Natural killer cell (primary cell): ENCODE measurements at regions not wholly inside any gene's neighbourhood (a gene's known extent, or its start where the extent isn't known, plus 50 kb on each side); places are given as distances from the start of the nearest gene placed in this dataset.
A peak's percentile ranks its signal among the peaks of the same experiment; 100 is the strongest.

ENCODE experiments used
- ATAC-seq, 3 donors: fragments of 150-1000 bp in 2 of 3; fragments of 200-7000 bp in 1 of 3; cut with Tn5 transposase; 1 replicate in 1 of 3; 2 replicates in 2 of 3; pipeline ENCODE4 v1.10.0; 2021; ENCODE audit warnings: mild to moderate bottlenecking in 2 of 3, moderate library complexity in 2 of 3
- DNase-seq, 2 donors: peaks; one replicate each; pipeline versions ENCODE4 v3.0.0 to v3.0.0-alpha.2; 2013 to 2021; ENCODE audit warnings: mixed read lengths in 1 of 2
- H3K27ac ChIP-seq: one replicate; pipeline ENCODE4 v1.5.1; 2013; ENCODE audit warnings: mild to moderate bottlenecking, low read length
- H3K27me3 ChIP-seq: one replicate; pipeline ENCODE4 v1.6.1; 2013; ENCODE audit warnings: low read length; ENCODE audit not compliant: control insufficient read depth, insufficient read depth
- H3K36me3 ChIP-seq: one replicate; pipeline ENCODE4 v1.6.1; 2013; ENCODE audit warnings: low read length; ENCODE audit not compliant: control insufficient read depth, insufficient read depth
- H3K4me1 ChIP-seq: one replicate; pipeline ENCODE4 v1.6.1; 2013; ENCODE audit warnings: low read length; ENCODE audit not compliant: control insufficient read depth, insufficient read depth
- H3K4me3 ChIP-seq: one replicate; pipeline ENCODE4 v1.5.1; 2013; ENCODE audit warnings: low read length
- H3K9me3 ChIP-seq: one replicate; pipeline ENCODE4 v1.6.1; 2013; ENCODE audit warnings: low read length; ENCODE audit not compliant: control insufficient read depth, insufficient read depth
- H3K27ac Mint-ChIP-seq, 2 donors: one replicate each; pipeline ENCODE4 v1.8.0; 2022; ENCODE audit warnings: mild to moderate bottlenecking in 2 of 2, mixed read lengths in 2 of 2, moderate library complexity in 1 of 2
- H3K27me3 Mint-ChIP-seq, 2 donors: one replicate each; pipeline ENCODE4 v1.8.0; 2022; ENCODE audit warnings: low read depth in 2 of 2, mixed read lengths in 2 of 2
- H3K36me3 Mint-ChIP-seq: one replicate; pipeline ENCODE4 v1.8.0; 2022; ENCODE audit warnings: mixed read lengths
- H3K4me1 Mint-ChIP-seq, 2 donors: one replicate each; pipeline ENCODE4 v1.8.0; 2022; ENCODE audit warnings: mixed read lengths in 2 of 2
- H3K4me3 Mint-ChIP-seq: one replicate; pipeline ENCODE4 v1.8.0; 2022; ENCODE audit warnings: mild to moderate bottlenecking, moderate library complexity, mixed read lengths
- H3K9me3 Mint-ChIP-seq, 2 donors: one replicate each; pipeline ENCODE4 v1.8.0; 2022; ENCODE audit warnings: mixed read lengths in 2 of 2
- WGBS: methylation state at CpG from one replicate; pipeline ENCODE4 v1.1.7; 2013; ENCODE audit warnings: missing lambda C conversion rate; ENCODE audit not compliant: insufficient coverage; 5-methylcytosine and 5-hydroxymethylcytosine counted together
- intact Hi-C: fragments of 100-400 bp; cut with micrococcal nuclease; formaldehyde crosslinking; loops from one replicate; pipeline ENCODE4 v1.14.2; 2022
- TF ChIP-seq, protein P1 (sequence below): fragments of 200-600 bp; IDR thresholded peaks from one replicate; pipeline ENCODE4 v1.8.0; 2022; ENCODE audit warnings: antibody characterized with exemption

GRCh38 chr19:30722761-30723160 lies 350.6 kb downstream of the ZNF536 start:
- TF ChIP-seq, protein P1, sequence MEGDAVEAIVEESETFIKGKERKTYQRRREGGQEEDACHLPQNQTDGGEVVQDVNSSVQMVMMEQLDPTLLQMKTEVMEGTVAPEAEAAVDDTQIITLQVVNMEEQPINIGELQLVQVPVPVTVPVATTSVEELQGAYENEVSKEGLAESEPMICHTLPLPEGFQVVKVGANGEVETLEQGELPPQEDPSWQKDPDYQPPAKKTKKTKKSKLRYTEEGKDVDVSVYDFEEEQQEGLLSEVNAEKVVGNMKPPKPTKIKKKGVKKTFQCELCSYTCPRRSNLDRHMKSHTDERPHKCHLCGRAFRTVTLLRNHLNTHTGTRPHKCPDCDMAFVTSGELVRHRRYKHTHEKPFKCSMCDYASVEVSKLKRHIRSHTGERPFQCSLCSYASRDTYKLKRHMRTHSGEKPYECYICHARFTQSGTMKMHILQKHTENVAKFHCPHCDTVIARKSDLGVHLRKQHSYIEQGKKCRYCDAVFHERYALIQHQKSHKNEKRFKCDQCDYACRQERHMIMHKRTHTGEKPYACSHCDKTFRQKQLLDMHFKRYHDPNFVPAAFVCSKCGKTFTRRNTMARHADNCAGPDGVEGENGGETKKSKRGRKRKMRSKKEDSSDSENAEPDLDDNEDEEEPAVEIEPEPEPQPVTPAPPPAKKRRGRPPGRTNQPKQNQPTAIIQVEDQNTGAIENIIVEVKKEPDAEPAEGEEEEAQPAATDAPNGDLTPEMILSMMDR, result no peak
- Histone ChIP-seq H3K4me1 (peaks cover 3% of the 10 kb centered on the region), H3K27ac (no peak overlapping the region), H3K36me3 (no peaks in the 10 kb centered on the region), H3K4me3 (no peak overlapping the region), H3K9me3 (no peaks in the 10 kb centered on the region), H3K27me3 (no peaks in the 10 kb centered on the region)
- 90% methylated on average over 9 of the region's 9 CpGs for WGBS
- no peak for DNase-seq
- H3K27ac Mint-ChIP-seq, result no peak overlapping the region
- H3K36me3 Mint-ChIP-seq, result no peaks in the 10 kb centered on the region
- ATAC-seq, result no peak
- no peaks in the 10 kb centered on the region for H3K9me3 Mint-ChIP-seq
- intact Hi-C loops, result no loop called here
- H3K4me3 Mint-ChIP-seq, result no peak overlapping the region
- H3K4me1 Mint-ChIP-seq, result peaks cover 4 to 15% of the 10 kb centered on the region in 2 donors
- peaks cover 0 to 8% of the 10 kb centered on the region in 2 donors for H3K27me3 Mint-ChIP-seq

GRCh38 chr19:30722186-30722585 lies 350.0 kb downstream of the ZNF536 start:
- Mint-ChIP-seq H3K4me3 (no peak overlapping the region), H3K36me3 (no peaks in the 10 kb centered on the region), H3K27me3 (peaks cover 0 to 8% of the 10 kb centered on the region in 2 donors), H3K4me1 (peaks cover 4 to 15% of the 10 kb centered on the region in 2 donors), H3K27ac (no peak overlapping the region), H3K9me3 (no peaks in the 10 kb centered on the region)
- Histone ChIP-seq H3K27me3 (no peaks in the 10 kb centered on the region), H3K4me3 (no peak overlapping the region), H3K27ac (no peak overlapping the region), H3K36me3 (no peaks in the 10 kb centered on the region), H3K4me1 (peaks cover 3% of the 10 kb centered on the region), H3K9me3 (no peaks in the 10 kb centered on the region)
- TF ChIP-seq, protein P1, result no peak
- WGBS, result 91% methylated on average over 8 of the region's 8 CpGs
- no peak for ATAC-seq
- intact Hi-C loops, result no loop called here
- DNase-seq, result no peak

DNA sequence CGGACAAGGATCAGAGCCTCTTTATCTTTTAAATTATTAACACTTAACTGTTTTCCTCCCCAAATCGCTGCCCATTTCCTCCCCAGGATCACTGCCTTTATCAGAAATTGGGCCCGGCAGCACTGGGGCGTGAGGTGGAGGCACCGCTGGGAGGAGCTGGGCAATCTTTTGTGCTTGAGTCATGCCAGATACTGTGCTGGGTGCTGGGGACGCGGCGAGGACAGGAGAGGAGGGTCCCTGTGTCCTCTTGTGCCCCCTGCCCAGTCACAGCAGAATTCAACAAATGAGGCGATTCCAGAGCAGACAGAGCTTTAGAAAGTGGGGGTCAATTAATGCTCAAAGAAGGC lies 347.8 kb downstream of the ZNF536 start:
- ATAC-seq, result no peak
- Mint-ChIP-seq H3K4me1 (peaks cover 4 to 15% of the 10 kb centered on the region in 2 donors), H3K4me3 (peak overlapping the region; percentile 63), H3K27me3 (peaks cover 0 to 13% of the 10 kb centered on the region in 2 donors), H3K9me3 (no peaks in the 10 kb centered on the region), H3K27ac (no peak overlapping the region), H3K36me3 (no peaks in the 10 kb centered on the region)
- Histone ChIP-seq H3K4me3 (no peak overlapping the region), H3K4me1 (peaks cover 3% of the 10 kb centered on the region), H3K9me3 (no peaks in the 10 kb centered on the region), H3K27me3 (no peaks in the 10 kb centered on the region), H3K27ac (no peak overlapping the region), H3K36me3 (no peaks in the 10 kb centered on the region)
- intact Hi-C loops, result no loop called here
- no peak for DNase-seq
- TF ChIP-seq, protein P1, result no peak
- 29% methylated on average over 9 of the region's 9 CpGs for WGBS

DNA sequence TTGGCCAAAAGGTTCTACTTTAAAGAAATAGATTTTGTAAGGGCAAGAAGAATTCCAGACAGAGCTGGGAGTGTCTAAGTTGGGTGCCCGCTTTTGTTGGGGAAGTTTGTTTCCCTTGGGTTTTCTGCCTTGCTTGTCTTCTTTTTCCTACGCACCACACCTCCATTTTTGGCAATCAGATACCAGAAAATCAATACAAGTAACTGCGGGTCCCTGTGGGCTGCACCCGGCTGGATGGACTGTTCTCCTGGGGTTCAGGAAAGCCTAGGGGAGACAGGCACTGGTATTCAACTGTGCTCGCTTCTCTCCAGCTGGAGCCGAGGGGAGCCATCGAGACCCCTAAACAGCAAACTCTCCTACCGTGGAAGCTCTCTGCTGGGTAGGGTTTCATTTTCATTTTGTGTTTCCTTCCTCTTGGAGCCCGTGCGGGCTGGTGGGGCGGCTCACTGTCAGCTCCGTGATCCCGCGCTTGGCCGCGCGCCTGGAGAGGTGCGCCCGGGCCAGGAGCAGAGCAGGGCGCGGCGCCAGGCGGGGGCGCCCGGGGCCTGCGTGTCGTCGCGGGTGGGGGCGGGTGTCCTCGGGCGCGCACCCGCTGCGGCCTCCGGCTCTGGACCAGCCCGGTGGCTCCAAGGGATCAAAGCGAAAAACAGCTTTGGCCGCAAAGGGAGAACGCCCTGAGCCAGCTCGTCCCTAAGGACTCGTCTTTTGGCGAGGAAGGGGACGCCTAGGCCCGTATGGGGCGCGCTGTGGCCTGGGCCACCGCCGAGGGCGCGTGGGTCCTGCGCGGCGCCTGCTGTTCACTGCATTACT lies 347.2 kb downstream of the ZNF536 start:
- peaks cover 0 to 16% of the 10 kb centered on the region in 2 donors for H3K27me3 Mint-ChIP-seq
- TF ChIP-seq, protein P1, result no peak
- H3K9me3 ChIP-seq, result no peaks in the 10 kb centered on the region
- no peaks in the 10 kb centered on the region for H3K36me3 Mint-ChIP-seq
- no peak overlapping the region for H3K27ac Mint-ChIP-seq
- peaks cover 4 to 15% of the 10 kb centered on the region in 2 donors for H3K4me1 Mint-ChIP-seq
- peak in 1 of 3 donors; percentile 42 for ATAC-seq
- intact Hi-C loops, result no loop called here
- no peaks in the 10 kb centered on the region for H3K27me3 ChIP-seq
- 2% methylated on average over 54 of the region's 54 CpGs for WGBS
- H3K4me3 ChIP-seq, result no peak overlapping the region
- no peak for DNase-seq
- peaks cover 3% of the 10 kb centered on the region for H3K4me1 ChIP-seq
- peak overlapping the region; percentile 63 for H3K4me3 Mint-ChIP-seq
- no peak overlapping the region for H3K27ac ChIP-seq
- H3K9me3 Mint-ChIP-seq, result no peaks in the 10 kb centered on the region
- no peaks in the 10 kb centered on the region for H3K36me3 ChIP-seq
